GM12873 (cell line): ENCODE measurements at regions not wholly inside any gene's neighbourhood (a gene's known extent, or its start where the extent isn't known, plus 50 kb on each side); places are given as distances from the start of the nearest gene placed in this dataset.

Experiments used
- CTCF ChIP-seq: IDR thresholded peaks from 2 replicates; pipeline ENCODE4 v1.5.1; 2012; ENCODE audit warnings: low read depth, mild to moderate bottlenecking, moderate library complexity, low read length, control low read depth; ENCODE audit not compliant: insufficient read depth; ENCODE audit errors: missing control alignments

- TF ChIP-seq CTCF, result no peak
Measured at GRCh38 chr7:153392726-153393125, 633.2 kb downstream of the ACTR3B start.

DNA sequence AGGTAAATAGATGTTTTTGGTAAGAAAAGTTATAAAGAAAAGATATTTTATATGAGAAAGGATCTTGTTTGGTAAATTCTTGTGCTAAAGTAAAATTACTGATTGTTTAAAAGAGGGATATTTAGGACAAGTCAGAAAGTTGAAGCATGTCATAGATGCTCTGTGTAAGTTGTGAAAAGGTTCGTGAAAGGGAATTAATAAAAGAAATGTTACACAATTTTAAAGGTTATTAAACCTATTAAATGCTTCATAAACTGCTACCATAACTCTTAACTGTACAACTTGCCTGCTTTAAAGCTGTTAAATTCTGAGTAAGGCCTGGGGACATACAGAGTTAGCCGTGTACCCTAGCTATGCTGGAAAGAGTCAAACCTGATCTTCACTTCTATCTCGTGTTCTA is 634.1 kb downstream of the ACTR3B start:
- no peak for TF ChIP-seq CTCF

- no peak for TF ChIP-seq CTCF
Measured at GRCh38 chr7:153396475-153396874, 636.9 kb downstream of the ACTR3B start.

GRCh38 chr7:153397459-153397858 is 637.9 kb downstream of the ACTR3B start:
- TF ChIP-seq CTCF, result no peak

DNA sequence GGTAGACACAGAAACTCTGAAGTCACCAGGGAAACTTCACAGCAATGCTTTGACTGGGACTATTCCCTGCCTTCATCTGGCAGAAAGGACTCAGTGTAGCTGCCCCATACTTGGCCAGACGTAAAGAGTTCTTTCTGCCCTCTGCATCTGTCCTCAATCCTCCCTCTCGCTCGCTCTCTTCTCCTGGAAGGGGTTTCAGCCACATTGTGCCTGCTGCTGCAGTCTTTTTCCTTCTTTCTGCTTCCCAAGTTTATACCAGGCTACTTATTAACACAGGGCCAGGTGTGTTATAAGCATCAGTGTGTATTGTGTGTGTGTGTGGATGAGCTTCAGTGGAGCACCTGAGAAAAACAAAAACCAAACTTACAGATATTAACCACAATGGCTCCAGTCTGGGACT is 638.4 kb downstream of the ACTR3B start:
- no peak for TF ChIP-seq CTCF

DNA sequence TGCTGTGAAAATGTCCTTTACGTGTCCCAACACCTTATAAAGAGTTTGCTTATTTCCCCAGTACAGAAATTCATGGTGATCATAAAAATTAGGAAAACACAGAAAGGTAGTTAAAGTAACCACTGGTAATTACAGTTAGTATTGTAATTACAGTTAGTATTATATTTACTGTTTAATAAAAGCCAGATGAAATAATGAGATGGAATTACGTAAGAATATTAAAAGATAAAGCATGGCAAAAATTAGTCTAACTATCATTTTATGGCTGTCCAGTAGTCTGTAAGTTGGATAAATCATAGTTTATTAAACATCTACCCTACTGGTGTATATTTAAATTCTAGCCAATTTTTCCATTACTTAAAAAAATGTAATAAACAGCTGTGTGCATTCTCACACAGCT is 638.8 kb downstream of the ACTR3B start:
- no peak for TF ChIP-seq CTCF

DNA sequence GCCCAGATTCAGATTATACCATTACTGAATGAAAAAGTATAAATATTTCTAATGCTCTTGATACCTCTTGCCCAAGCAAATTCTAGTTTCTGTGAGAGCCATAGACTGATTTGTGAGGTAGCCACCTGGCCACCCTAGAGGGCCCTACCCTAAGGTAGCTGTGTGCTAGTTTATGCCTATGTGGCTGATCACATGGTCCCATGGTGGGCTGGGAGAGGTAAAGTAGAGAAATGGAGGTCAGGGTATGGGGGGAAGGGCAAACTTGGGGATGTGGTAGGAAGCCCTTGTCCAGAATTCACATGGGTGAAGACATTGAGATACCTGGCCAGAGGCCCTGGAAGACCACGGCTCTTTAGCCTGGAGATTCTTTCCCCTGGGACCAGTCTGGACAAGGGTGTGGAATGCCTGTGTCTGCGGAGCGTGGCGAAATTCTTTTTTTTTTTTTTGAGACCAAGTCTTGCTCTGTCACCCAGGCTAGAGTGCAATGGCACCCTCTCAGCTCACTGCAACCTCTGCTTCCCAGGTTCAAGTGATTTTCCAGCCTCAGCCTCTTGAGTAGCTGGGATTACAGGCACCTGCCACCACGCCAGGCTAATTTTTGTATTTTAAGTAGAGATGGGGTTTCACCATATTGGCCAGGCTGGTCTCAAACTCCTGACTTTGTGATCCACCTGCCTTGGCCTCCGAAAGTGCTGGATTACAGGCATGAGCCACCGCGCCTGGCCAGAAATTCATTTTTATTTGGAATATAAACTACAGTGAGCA is 639.4 kb downstream of the ACTR3B start:
- no peak for TF ChIP-seq CTCF

GRCh38 chr7:153399554-153399940 is 640.0 kb downstream of the ACTR3B start:
- TF ChIP-seq CTCF, result no peak
